ENCODE measurements at regions not wholly inside any gene's neighbourhood (a gene's known extent, or its start where the extent isn't known, plus 50 kb on each side); places are given as distances from the start of the nearest gene placed in this dataset.

GRCh38 chr12:69150796-69151127, 88.6 kb upstream of the CPSF6 start:
- Histone ChIP-seq H3F3A (ENCODE audit: insufficient read depth, low read depth) (no peaks in the 10 kb centered on the region), H3K27me3 (ENCODE audit: insufficient read depth, low read depth) (no peaks in the 10 kb centered on the region), H3K36me3 (ENCODE audit: low read depth) (no peaks in the 10 kb centered on the region), H3K9me2 (ENCODE audit: insufficient read depth) (no peaks in the 10 kb centered on the region), H3K4me3 (no peak overlapping the region), H4K20me1 (ENCODE audit: insufficient read depth) (no peaks in the 10 kb centered on the region), H2AFZ (no peak overlapping the region), H3K4me1 (replicated peaks; ENCODE audit: insufficient read depth) (no peaks in the 10 kb centered on the region), H3K9me3 (ENCODE audit: insufficient read depth, low read depth) (no peaks in the 10 kb centered on the region), H3K79me2 (ENCODE audit: low read depth) (no peaks in the 10 kb centered on the region), H3K27ac (no peak overlapping the region), H3K4me2 (no peak overlapping the region)
- no TSS peak for BruUV-seq (replicated peaks)
- intact Hi-C loops (cut with micrococcal nuclease; ENCODE audit: unreplicated experiment) = no loop called here
- ChIA-PET POLR2A (ENCODE audit: unreplicated experiment) (no interaction called here), CTCF (no interaction called here)
- no peak for DNase-seq
- no peak for TF ChIP-seq EZH2 (IDR thresholded peaks at IDR 0.05; ENCODE audit: low read depth)
- TF ChIP-seq CTCF (conservative IDR thresholded peaks at IDR 0.05) = no peak

DNA sequence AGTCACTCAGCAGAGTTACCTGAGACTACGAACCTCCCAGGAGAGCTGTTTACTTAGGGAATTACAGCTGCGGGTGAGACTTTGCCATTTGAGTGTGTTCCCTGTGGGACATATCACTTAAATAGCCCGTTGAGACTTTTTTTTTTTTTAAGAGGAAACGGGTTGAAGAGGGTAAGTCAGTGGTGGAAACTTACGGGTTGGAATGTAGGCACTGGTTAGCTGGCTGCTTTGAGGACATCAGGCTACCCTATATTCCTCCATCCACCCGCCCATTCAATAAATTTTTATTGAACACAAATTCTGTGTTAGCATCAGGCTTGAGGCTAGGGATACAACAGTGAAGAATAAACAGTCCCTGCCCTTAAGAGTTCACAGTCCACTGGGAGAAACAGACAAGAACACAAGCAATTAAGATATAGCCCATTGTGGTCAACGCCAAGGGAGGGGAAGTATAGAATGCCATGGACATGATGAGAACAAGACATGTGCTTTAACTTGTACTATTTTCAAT, 88.1 kb upstream of the CPSF6 start:
- intact Hi-C loops (cut with micrococcal nuclease; ENCODE audit: unreplicated experiment) = no loop called here
- no TSS peak for BruUV-seq (replicated peaks)
- Histone ChIP-seq H3F3A (ENCODE audit: insufficient read depth, low read depth) (no peaks in the 10 kb centered on the region), H3K4me2 (no peak overlapping the region), H3K27ac (no peak overlapping the region), H3K4me1 (replicated peaks; ENCODE audit: insufficient read depth) (no peaks in the 10 kb centered on the region), H3K9me2 (ENCODE audit: insufficient read depth) (no peaks in the 10 kb centered on the region), H3K9me3 (ENCODE audit: insufficient read depth, low read depth) (no peaks in the 10 kb centered on the region), H2AFZ (no peak overlapping the region), H3K36me3 (ENCODE audit: low read depth) (no peaks in the 10 kb centered on the region), H3K4me3 (no peak overlapping the region), H3K27me3 (ENCODE audit: insufficient read depth, low read depth) (no peaks in the 10 kb centered on the region), H3K79me2 (ENCODE audit: low read depth) (no peaks in the 10 kb centered on the region), H4K20me1 (ENCODE audit: insufficient read depth) (no peaks in the 10 kb centered on the region)
- TF ChIP-seq CTCF (conservative IDR thresholded peaks at IDR 0.05) = no peak
- TF ChIP-seq EZH2 (IDR thresholded peaks at IDR 0.05; ENCODE audit: low read depth) = no peak
- POLR2A ChIA-PET (ENCODE audit: unreplicated experiment) = no interaction called here
- CTCF ChIA-PET = no interaction called here
- no peak for DNase-seq

GRCh38 chr12:69154585-69155363, 84.6 kb upstream of the CPSF6 start:
- no peaks in the 10 kb centered on the region for H3K79me2 ChIP-seq (ENCODE audit: low read depth)
- POLR2A ChIA-PET (ENCODE audit: unreplicated experiment) = no interaction called here
- intact Hi-C loops (cut with micrococcal nuclease; ENCODE audit: unreplicated experiment) = loop anchor here (1.0 to 2.0 kb wide), 3 partner anchors 100 to 290 kb away; no protein-coding TSS in a partner anchor
- no peak overlapping the region for H3K27ac ChIP-seq
- TF ChIP-seq CTCF (conservative IDR thresholded peaks at IDR 0.05) (peak; percentile 94), EZH2 (IDR thresholded peaks at IDR 0.05; ENCODE audit: low read depth) (no peak)
- no peaks in the 10 kb centered on the region for H3K36me3 ChIP-seq (ENCODE audit: low read depth)
- H3K9me3 ChIP-seq (ENCODE audit: insufficient read depth, low read depth) = no peaks in the 10 kb centered on the region
- H3F3A ChIP-seq (ENCODE audit: insufficient read depth, low read depth) = no peaks in the 10 kb centered on the region
- no peaks in the 10 kb centered on the region for H3K9me2 ChIP-seq (ENCODE audit: insufficient read depth)
- H3K4me2 ChIP-seq = no peak overlapping the region
- CTCF ChIA-PET = interaction anchor here (0.7 to 1.1 kb wide), 2 partner anchors 202 to 363 kb away, joined by 3 to 36 read pairs; no protein-coding TSS in a partner anchor
- H4K20me1 ChIP-seq (ENCODE audit: insufficient read depth) = no peaks in the 10 kb centered on the region
- BruUV-seq (replicated peaks) = no TSS peak
- no peaks in the 10 kb centered on the region for H3K4me1 ChIP-seq (replicated peaks; ENCODE audit: insufficient read depth)
- no peak overlapping the region for H3K4me3 ChIP-seq
- H3K27me3 ChIP-seq (ENCODE audit: insufficient read depth, low read depth) = no peaks in the 10 kb centered on the region
- peak; percentile 40 to 45 for DNase-seq
- no peak overlapping the region for H2AFZ ChIP-seq

Measured in PC-9 (cell line).